Endothelial cell of umbilical vein (primary cell): ENCODE measurements at regions not wholly inside any gene's neighbourhood (a gene's known extent, or its start where the extent isn't known, plus 50 kb on each side); places are given as distances from the start of the nearest gene placed in this dataset.

Experiments
- BruUV-seq: library from RNA; stranded (reverse); fragments of 400-500 nt; replicated peaks from 2 replicates; lab custom pipeline; 2021; lab: Mats Ljungman, UMichigan
- CTCF ChIA-PET: fragments of 300-600, 350-600 bp; sonication (Branson Sonifier 250); formaldehyde crosslinking; loops from one replicate; lab custom pipeline; 2021; ENCODE audit warnings: antibody characterized with exemption, inconsistent platforms; lab: Charles Lee
- POLR2A ChIA-PET: fragments of 300-600, 350-600 bp; sonication (Branson Sonifier 250); formaldehyde crosslinking; loops from one replicate; lab custom pipeline; 2021; ENCODE audit warnings: antibody characterized with exemption, inconsistent platforms; lab: Charles Lee
- DNase-seq: peaks from one replicate; pipeline ENCODE4 v3.0.0-alpha.2; 2011; ENCODE audit warnings: low read depth, low spot score
- FAIRE-seq: peaks from 2 replicates; lab custom pipeline; 2011; peaks lifted over from hg19 to GRCh38; lab: Jason Lieb, UNC
- H2AFZ ChIP-seq: 2 replicates; pipeline ENCODE4 v1.6.0; 2012; ENCODE audit warnings: low read depth, low read length, control low read depth, inconsistent platforms
- H3K27ac ChIP-seq: 2 replicates; pipeline ENCODE4 v1.5.1; 2011; ENCODE audit warnings: low read depth, mild to moderate bottlenecking, control low read depth, low read length, moderate library complexity; ENCODE audit not compliant: insufficient read depth
- H3K27me3 ChIP-seq, 2 experiments: 2 replicates each; pipeline versions ENCODE4 v1.6.0 to v1.6.1; 2011; ENCODE audit warnings: low read length in 2 of 2, mixed read lengths in 1 of 2; ENCODE audit not compliant: control insufficient read depth in 2 of 2, insufficient read depth in 2 of 2
- H3K36me3 ChIP-seq, 2 experiments: 2 replicates in 1 of 2; 3 replicates in 1 of 2; pipeline ENCODE4 v1.5.1; 2011; ENCODE audit warnings: low read length in 2 of 2, mild to moderate bottlenecking in 1 of 2, moderate library complexity in 1 of 2; ENCODE audit not compliant: control insufficient read depth in 2 of 2, insufficient read depth in 2 of 2; ENCODE audit errors: extremely low read depth in 1 of 2
- H3K4me1 ChIP-seq: 3 replicates; pipeline ENCODE4 v1.5.1; 2011; ENCODE audit warnings: mild to moderate bottlenecking, low read length; ENCODE audit not compliant: control insufficient read depth, insufficient read depth; ENCODE audit errors: extremely low read depth
- H3K4me2 ChIP-seq: 2 replicates; pipeline ENCODE4 v1.6.1; 2011; ENCODE audit warnings: low read length, control low read depth, mixed read lengths; ENCODE audit not compliant: insufficient read depth
- H3K4me3 ChIP-seq, 3 experiments: fragments of 200-600 bp in 1 of 3; sonication (generic), shearing (Covaris generic) in 1 of 3; replicated peaks in 1 of 3; 2 replicates each; pipeline ENCODE4 v1.5.1; 2011 to 2016; ENCODE audit warnings: control low read depth in 3 of 3, low read length in 3 of 3, mild to moderate bottlenecking in 2 of 3, inconsistent platforms in 1 of 3, low read depth in 1 of 3, moderate library complexity in 1 of 3; ENCODE audit not compliant: insufficient read depth in 1 of 3
- H3K79me2 ChIP-seq: 2 replicates; pipeline ENCODE4 v1.6.0; 2012; ENCODE audit warnings: low read length, inconsistent platforms; ENCODE audit not compliant: control insufficient read depth, insufficient read depth
- H3K9ac ChIP-seq: replicated peaks from 2 replicates; pipeline ENCODE3; 2011; ENCODE audit warnings: low read length, control low read depth; ENCODE audit not compliant: insufficient read depth; ENCODE audit errors: extremely low read depth
- H3K9me1 ChIP-seq: replicated peaks from 3 replicates; pipeline ENCODE4 v1.6.0; 2011; ENCODE audit warnings: mild to moderate bottlenecking, low read length; ENCODE audit not compliant: control insufficient read depth, insufficient read depth; ENCODE audit errors: extremely low read depth
- H3K9me3 ChIP-seq: replicated peaks from 2 replicates; pipeline ENCODE4 v1.5.1; 2012; ENCODE audit warnings: low read length, inconsistent platforms; ENCODE audit not compliant: control insufficient read depth, insufficient read depth
- H4K20me1 ChIP-seq: replicated peaks from 2 replicates; pipeline ENCODE3; 2011; ENCODE audit warnings: mild to moderate bottlenecking, low read length; ENCODE audit not compliant: control insufficient read depth, insufficient read depth; ENCODE audit errors: extremely low read depth
- CTCF ChIP-seq, 2 donors: IDR thresholded peaks; 1 replicate in 1 of 2; 2 replicates in 1 of 2; pipeline ENCODE4 v1.5.1; 2011; ENCODE audit warnings: low read length in 2 of 2, mild to moderate bottlenecking in 2 of 2, moderate library complexity in 2 of 2, control low read depth in 1 of 2, inconsistent platforms in 1 of 2, low read depth in 1 of 2; ENCODE audit not compliant: insufficient read depth in 1 of 2; ENCODE audit errors: extremely low read depth in 1 of 2
- EZH2 ChIP-seq: IDR thresholded peaks from 2 replicates; pipeline ENCODE4 v1.6.1; 2012; ENCODE audit warnings: borderline replicate concordance, low read depth, mild to moderate bottlenecking, moderate library complexity, low read length, inconsistent platforms; ENCODE audit not compliant: severe bottlenecking
- FOS ChIP-seq: IDR thresholded peaks from 2 replicates; pipeline ENCODE4 v1.6.1; 2011; ENCODE audit warnings: mild to moderate bottlenecking, low read length, moderate library complexity, borderline replicate concordance; ENCODE audit not compliant: insufficient read depth
- GATA2 ChIP-seq: IDR thresholded peaks from 2 replicates; pipeline ENCODE4 v1.7.0; 2011; ENCODE audit warnings: low read depth, mild to moderate bottlenecking, moderate library complexity, mixed read lengths, low read length; ENCODE audit not compliant: insufficient read length, insufficient read depth
- JUN ChIP-seq: IDR thresholded peaks from 2 replicates; pipeline ENCODE4 v1.6.1; 2011; ENCODE audit warnings: borderline replicate concordance, low read depth; ENCODE audit not compliant: insufficient read length, insufficient read depth
- MYC ChIP-seq: IDR thresholded peaks from one replicate; pipeline ENCODE4 v1.6.1; 2011; ENCODE audit warnings: mild to moderate bottlenecking, low read depth, low read length
- POLR2AphosphoS5 ChIP-seq: IDR thresholded peaks from 2 replicates; pipeline ENCODE4 v1.6.1; 2012; ENCODE audit warnings: low read depth, mild to moderate bottlenecking, control low read depth, low read length, moderate library complexity; ENCODE audit not compliant: insufficient read depth
- dilution Hi-C: fragments of 300-500 bp; cut with MboI; formaldehyde crosslinking; loops from one replicate; pipeline ENCODE4 v1.15.0; 2019; ENCODE audit warnings: low sequenced_read_pairs; ENCODE audit not compliant: extremely low pct_ligation_motif_present
- intact Hi-C: fragments of 100-400 bp; cut with micrococcal nuclease; formaldehyde crosslinking; loops from one replicate; pipeline ENCODE4 v1.10.0; 2022
- TF ChIP-seq, protein P1 (sequence below): IDR thresholded peaks from 2 replicates; pipeline ENCODE4 v1.6.1; 2011; ENCODE audit not compliant: insufficient read depth, insufficient read length

DNA sequence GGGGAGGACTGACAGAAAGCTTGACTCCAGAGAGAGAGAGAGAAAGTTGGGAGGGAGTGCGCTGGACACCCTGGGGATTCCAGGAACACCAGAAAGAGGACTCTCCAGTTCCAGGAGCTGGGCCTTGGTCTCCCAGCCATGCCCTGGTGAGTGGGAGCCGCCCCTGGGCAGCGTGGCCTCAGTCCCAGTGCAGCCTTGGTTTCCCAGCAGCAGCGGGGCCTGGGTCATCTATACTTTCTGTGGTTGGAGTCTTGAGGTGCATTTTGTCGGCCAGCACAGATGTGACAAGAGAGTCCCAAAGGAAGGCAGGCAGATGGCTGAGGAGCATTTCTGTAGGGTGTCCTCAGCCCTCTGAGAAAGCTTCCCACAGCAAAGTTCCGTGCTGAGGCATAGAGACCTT is 334.7 kb upstream of the ZNF32 start:
- Histone ChIP-seq H3K27ac (no peak overlapping the region), H3K4me2 (no peak overlapping the region), H3K9me1 (no peaks in the 10 kb centered on the region), H3K9ac (no peak overlapping the region), H3K79me2 (no peaks in the 10 kb centered on the region), H3K27me3 (no peaks in the 10 kb centered on the region), H3K9me3 (no peaks in the 10 kb centered on the region), H3K4me1 (peaks cover 5% of the 10 kb centered on the region), H4K20me1 (no peaks in the 10 kb centered on the region), H3K4me3 (no peak overlapping the region), H2AFZ (no peak overlapping the region), H3K36me3 (no peaks in the 10 kb centered on the region)
- intact Hi-C loops (no loop called here), dilution Hi-C loops (no loop called here)
- BruUV-seq: no TSS peak
- ChIA-PET CTCF (no interaction called here), POLR2A (no interaction called here)
- no peak for TF ChIP-seq MYC
- TF ChIP-seq, protein P1, sequence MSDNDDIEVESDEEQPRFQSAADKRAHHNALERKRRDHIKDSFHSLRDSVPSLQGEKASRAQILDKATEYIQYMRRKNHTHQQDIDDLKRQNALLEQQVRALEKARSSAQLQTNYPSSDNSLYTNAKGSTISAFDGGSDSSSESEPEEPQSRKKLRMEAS: no peak
- TF ChIP-seq FOS: no peak
- FAIRE-seq (no peak), DNase-seq (no peak)

GRCh38 chr10:43982250-43982649 is 333.6 kb upstream of the ZNF32 start:
- no peak overlapping the region for H3K27ac ChIP-seq
- no peaks in the 10 kb centered on the region for H3K9me1 ChIP-seq
- CTCF ChIA-PET: no interaction called here
- intact Hi-C loops (no loop called here), dilution Hi-C loops (no loop called here)
- H3K79me2 ChIP-seq: no peaks in the 10 kb centered on the region
- no peaks in the 10 kb centered on the region for H3K27me3 ChIP-seq
- H3K4me2 ChIP-seq: no peak overlapping the region
- H3K9me3 ChIP-seq: no peaks in the 10 kb centered on the region
- peaks cover 5% of the 10 kb centered on the region for H3K4me1 ChIP-seq
- no peaks in the 10 kb centered on the region for H4K20me1 ChIP-seq
- POLR2A ChIA-PET: no interaction called here
- DNase-seq: no peak
- TF ChIP-seq CTCF (IDR thresholded peaks at IDR 0.05; ENCODE audit: extremely low read depth in 1 of 2, insufficient read depth in 1 of 2, low read depth in 1 of 2, low read length in 2 of 2): no peak
- no peak for TF ChIP-seq EZH2
- no peak for TF ChIP-seq GATA2
- TF ChIP-seq MYC: no peak
- TF ChIP-seq, protein P1: no peak
- no peak for TF ChIP-seq FOS
- TF ChIP-seq POLR2AphosphoS5: no peak
- TF ChIP-seq JUN: no peak
- BruUV-seq: no TSS peak
- no peak for FAIRE-seq
- no peaks in the 10 kb centered on the region for H3K36me3 ChIP-seq
- no peak overlapping the region for H3K4me3 ChIP-seq
- no peak overlapping the region for H3K9ac ChIP-seq
- H2AFZ ChIP-seq: no peak overlapping the region
